Ovary (tissue), 7 donors: ENCODE measurements at regions not wholly inside any gene's neighbourhood (a gene's known extent, or its start where the extent isn't known, plus 50 kb on each side); places are given as distances from the start of the nearest gene placed in this dataset.

ENCODE experiments used
- DNase-seq, 5 donors: peaks; one replicate each; pipeline ENCODE4 v3.0.0-alpha.2; 2019 to 2020
- H3K27ac ChIP-seq, 2 donors: fragments of 200-600 bp; one replicate each; pipeline versions ENCODE4 v1.5.1 to v1.8.0; 2019 to 2022
- H3K27me3 ChIP-seq: fragments of 200-600 bp; one replicate; pipeline ENCODE4 v1.8.0; 2022
- H3K36me3 ChIP-seq: fragments of 200-600 bp; sonication (generic); one replicate; pipeline ENCODE4 v1.5.1; 2019
- H3K4me1 ChIP-seq: one replicate; pipeline ENCODE4 v1.8.1; 2013; ENCODE audit warnings: mild to moderate bottlenecking, moderate library complexity; ENCODE audit not compliant: insufficient read depth
- H3K4me3 ChIP-seq: fragments of 200-600 bp; sonication (generic); one replicate; pipeline ENCODE4 v1.5.1; 2017
- H3K9me3 ChIP-seq, 2 donors: fragments of 200-600 bp in 1 of 2; sonication (generic) in 1 of 2; one replicate each; pipeline versions ENCODE4 v1.5.1 to v1.8.1; 2013 to 2019; ENCODE audit warnings: mild to moderate bottlenecking in 1 of 2, moderate library complexity in 1 of 2
- EP300 ChIP-seq: sonication (generic); formaldehyde crosslinking; IDR thresholded peaks from one replicate; pipeline ENCODE4 v1.6.1; 2017; ENCODE audit warnings: antibody characterized with exemption
- POLR2A ChIP-seq: fragments of 450-650 bp; IDR thresholded peaks from one replicate; pipeline ENCODE4 v1.6.1; 2017; ENCODE audit warnings: antibody characterized with exemption, mild to moderate bottlenecking, moderate library complexity
- WGBS, 3 donors: extraction: QIAGEN DNeasy Blood & Tissue Kit in 1 of 3; methylation state at CpG; one replicate each; pipeline versions ENCODE4 v1.1.5 to v1.1.7; 2013 to 2017; 5-methylcytosine and 5-hydroxymethylcytosine counted together
- intact Hi-C, 4 donors: fragments of 100-400 bp; cut with DNase I; formaldehyde crosslinking; loops; one replicate each; pipeline versions ENCODE4 v1.11.0 to v1.15.1; 2022 to 2023
- TF ChIP-seq, protein P1 (sequence below), 3 donors: fragments of 450-650 bp in 2 of 3; fragments of 200-600 bp in 1 of 3; IDR thresholded peaks; one replicate each; pipeline versions ENCODE4 v1.5.1 to v1.8.0; 2016 to 2022; ENCODE audit warnings: antibody characterized with exemption in 3 of 3, mild to moderate bottlenecking in 1 of 3
- donor health status: DM: no; HTN: no; CAD: no; lungs with moderate emphysema.
- donor health status: DM: no; HTN: no; CAD: no.
- donor health status: Bipolar disorder and iron deficiency.
- donor health status: DM: no; HTN: no; CAD: no.
- donor health status: DM: yes; HTN: yes; CAD: no.

DNA sequence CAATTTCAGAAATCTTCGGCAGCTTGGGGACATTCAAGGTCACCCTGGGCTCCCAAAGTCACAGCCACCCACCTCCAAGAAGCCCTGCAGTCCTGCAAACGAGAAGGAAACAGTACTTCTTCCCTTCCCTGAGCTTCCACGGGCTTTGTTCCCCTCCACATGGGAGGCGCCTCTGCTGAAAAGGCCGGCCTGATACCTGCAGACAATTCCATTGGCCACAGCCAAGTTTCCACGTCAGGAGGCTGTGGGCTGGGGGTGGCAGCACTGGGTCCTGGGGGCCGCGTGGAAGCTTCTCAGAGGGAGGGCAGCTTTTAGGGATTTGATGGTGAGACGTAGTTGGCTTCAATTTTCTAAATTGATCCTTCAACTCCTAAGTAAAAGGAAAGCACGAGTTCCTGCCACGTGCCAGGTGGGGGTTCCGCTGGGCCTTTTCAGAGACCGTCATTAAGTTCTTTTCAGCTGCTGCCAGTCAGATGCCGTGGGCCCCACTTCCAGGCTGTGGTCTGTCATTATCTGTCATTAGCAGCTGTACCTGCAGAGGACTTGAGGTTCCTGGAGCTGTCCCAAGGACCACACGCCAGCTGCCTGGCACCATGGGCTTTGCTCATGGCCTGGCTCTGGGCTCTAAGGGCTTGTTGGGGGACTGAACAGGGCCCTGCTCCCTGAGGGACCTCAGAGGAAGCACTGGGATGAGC, 98.7 kb downstream of the CRYAA start:
- DNase-seq: peak in 2 of 5 donors; percentile 12 to 15
- Histone ChIP-seq H3K9me3 (no peaks in the 10 kb centered on the region), H3K27me3 (no peaks in the 10 kb centered on the region), H3K4me1 (peaks cover 12% of the 10 kb centered on the region), H3K4me3 (no peak overlapping the region), H3K27ac (no peak overlapping the region), H3K36me3 (no peaks in the 10 kb centered on the region)
- TF ChIP-seq EP300: no peak
- TF ChIP-seq POLR2A: no peak
- TF ChIP-seq, protein P1, sequence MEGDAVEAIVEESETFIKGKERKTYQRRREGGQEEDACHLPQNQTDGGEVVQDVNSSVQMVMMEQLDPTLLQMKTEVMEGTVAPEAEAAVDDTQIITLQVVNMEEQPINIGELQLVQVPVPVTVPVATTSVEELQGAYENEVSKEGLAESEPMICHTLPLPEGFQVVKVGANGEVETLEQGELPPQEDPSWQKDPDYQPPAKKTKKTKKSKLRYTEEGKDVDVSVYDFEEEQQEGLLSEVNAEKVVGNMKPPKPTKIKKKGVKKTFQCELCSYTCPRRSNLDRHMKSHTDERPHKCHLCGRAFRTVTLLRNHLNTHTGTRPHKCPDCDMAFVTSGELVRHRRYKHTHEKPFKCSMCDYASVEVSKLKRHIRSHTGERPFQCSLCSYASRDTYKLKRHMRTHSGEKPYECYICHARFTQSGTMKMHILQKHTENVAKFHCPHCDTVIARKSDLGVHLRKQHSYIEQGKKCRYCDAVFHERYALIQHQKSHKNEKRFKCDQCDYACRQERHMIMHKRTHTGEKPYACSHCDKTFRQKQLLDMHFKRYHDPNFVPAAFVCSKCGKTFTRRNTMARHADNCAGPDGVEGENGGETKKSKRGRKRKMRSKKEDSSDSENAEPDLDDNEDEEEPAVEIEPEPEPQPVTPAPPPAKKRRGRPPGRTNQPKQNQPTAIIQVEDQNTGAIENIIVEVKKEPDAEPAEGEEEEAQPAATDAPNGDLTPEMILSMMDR (IDR thresholded peaks at IDR 0.05): no peak
- 92 to 95% (median 93%) methylated on average over 15 of the region's 15 CpGs for WGBS, 3 donors
- intact Hi-C loops: no loop called here

DNA sequence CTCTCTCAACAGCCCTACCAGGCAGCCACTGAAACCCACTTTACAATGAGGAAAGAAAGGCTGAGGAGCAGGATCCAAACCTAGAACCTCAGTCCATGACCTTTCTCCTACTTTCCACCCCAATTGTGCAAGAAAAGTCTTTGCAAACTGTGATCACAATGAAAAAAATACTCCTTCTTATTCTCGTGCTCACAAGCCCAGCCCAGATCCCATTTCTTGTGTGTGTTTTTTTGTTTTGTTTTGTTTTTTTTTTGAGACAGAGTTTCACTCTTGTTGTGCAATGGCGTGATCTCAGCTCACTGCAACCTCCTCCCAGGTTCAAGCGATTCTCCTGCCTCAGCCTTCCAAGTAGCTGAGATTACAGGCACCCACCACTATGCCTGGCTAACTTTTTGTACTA, 97.7 kb downstream of the CRYAA start:
- WGBS, 3 donors: 31 to 43% (median 41%) methylated on average over 3 of the region's 3 CpGs
- Histone ChIP-seq H3K9me3 (no peaks in the 10 kb centered on the region), H3K36me3 (no peaks in the 10 kb centered on the region), H3K4me1 (peaks cover 12% of the 10 kb centered on the region), H3K27me3 (no peaks in the 10 kb centered on the region), H3K4me3 (no peak overlapping the region), H3K27ac (no peak overlapping the region)
- TF ChIP-seq POLR2A (no peak), EP300 (no peak)
- TF ChIP-seq, protein P1 (IDR thresholded peaks at IDR 0.05): no peak
- DNase-seq: peak in 1 of 5 donors; percentile 12
- intact Hi-C loops: no loop called here

DNA sequence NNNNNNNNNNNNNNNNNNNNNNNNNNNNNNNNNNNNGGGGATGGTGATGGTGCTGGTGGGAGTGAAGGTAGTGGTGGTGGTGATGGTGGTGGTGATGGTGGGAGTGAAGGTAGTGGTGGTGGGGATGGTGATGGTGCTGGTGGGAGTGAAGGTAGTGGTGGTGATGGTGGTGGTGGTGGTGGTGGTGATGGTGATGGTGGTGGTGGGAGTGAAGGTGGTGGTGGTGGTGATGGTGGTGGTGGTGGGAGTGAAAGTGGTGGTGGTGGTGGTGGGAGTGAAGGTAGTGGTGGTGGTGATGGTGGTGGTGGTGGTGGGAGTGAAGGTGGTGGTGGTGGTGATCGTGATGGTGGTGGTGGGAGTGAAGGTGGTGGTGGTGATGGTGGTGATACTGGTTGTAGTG, 93.6 kb downstream of the CRYAA start:
- H3K4me1 ChIP-seq: no peaks in the 10 kb centered on the region
- no peak overlapping the region for H3K27ac ChIP-seq
- H3K27me3 ChIP-seq: no peaks in the 10 kb centered on the region
- peak in 2 of 5 donors; percentile 10 to 38 for DNase-seq
- no peak overlapping the region for H3K4me3 ChIP-seq
- H3K36me3 ChIP-seq: no peaks in the 10 kb centered on the region
- H3K9me3 ChIP-seq: no peaks in the 10 kb centered on the region
- intact Hi-C loops: no loop called here
- TF ChIP-seq POLR2A (no peak), EP300 (no peak)
- TF ChIP-seq, protein P1 (IDR thresholded peaks at IDR 0.05): no peak
- WGBS, 3 donors: 38 to 75% methylated on average over 1 of the region's 1 CpG; no CpG with 5 or more reads in 1 of the 3 donors
